Glutamatergic neuron (in vitro differentiated cells): ENCODE measurements at regions not wholly inside any gene's neighbourhood (a gene's known extent, or its start where the extent isn't known, plus 50 kb on each side); places are given as distances from the start of the nearest gene placed in this dataset.

Experiments used
- DNase-seq: peaks from one replicate; pipeline ENCODE4 v3.0.0; 2022
- H3K27ac Mint-ChIP-seq: one replicate; pipeline ENCODE4 v1.8.0; 2020; ENCODE audit warnings: mild to moderate bottlenecking, mixed read lengths, inconsistent platforms; ENCODE audit not compliant: unreplicated experiment
- H3K27me3 Mint-ChIP-seq: one replicate; pipeline ENCODE4 v1.8.0; 2020; ENCODE audit warnings: mild to moderate bottlenecking, moderate library complexity, mixed read lengths, inconsistent platforms; ENCODE audit not compliant: unreplicated experiment
- H3K36me3 Mint-ChIP-seq: one replicate; pipeline ENCODE4 v1.8.0; 2020; ENCODE audit warnings: mild to moderate bottlenecking, mixed read lengths, inconsistent platforms; ENCODE audit not compliant: unreplicated experiment
- H3K4me1 Mint-ChIP-seq: one replicate; pipeline ENCODE4 v1.8.0; 2020; ENCODE audit warnings: mild to moderate bottlenecking, low read depth, mixed read lengths, inconsistent platforms; ENCODE audit not compliant: unreplicated experiment
- H3K4me3 Mint-ChIP-seq: one replicate; pipeline ENCODE4 v1.8.0; 2020; ENCODE audit warnings: mild to moderate bottlenecking, mixed read lengths, inconsistent platforms; ENCODE audit not compliant: unreplicated experiment
- H3K9me3 Mint-ChIP-seq: one replicate; pipeline ENCODE4 v1.8.0; 2020; ENCODE audit warnings: mild to moderate bottlenecking, moderate library complexity, mixed read lengths, inconsistent platforms; ENCODE audit not compliant: unreplicated experiment
- TF ChIP-seq, protein P1 (sequence below): fragments of 200-600 bp; sonication (generic); IDR thresholded peaks from one replicate; pipeline ENCODE4 v1.5.0; 2021; ENCODE audit not compliant: partially characterized antibody, unreplicated experiment

DNA sequence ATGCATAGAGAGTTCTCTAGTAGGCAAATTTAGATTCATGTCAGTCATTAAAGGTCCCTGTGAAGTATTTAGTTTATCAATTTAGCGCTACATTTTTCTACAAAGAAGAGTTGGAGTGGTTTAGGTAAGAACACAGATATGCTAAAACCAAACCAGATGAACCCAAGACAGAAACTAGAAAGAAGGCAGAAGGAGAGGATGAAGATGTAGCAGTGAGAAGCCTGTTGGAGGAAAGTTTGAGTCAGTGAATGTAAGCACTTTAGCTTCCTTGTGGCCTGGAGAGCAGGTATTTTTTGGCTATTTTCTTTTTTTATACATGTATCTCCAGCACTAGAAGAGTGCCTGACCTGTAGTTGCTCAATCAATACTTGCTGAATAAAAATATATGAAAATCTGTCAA, 223.7 kb downstream of the KCNRG start:
- Mint-ChIP-seq H3K9me3 (no peaks in the 10 kb centered on the region), H3K36me3 (no peaks in the 10 kb centered on the region), H3K4me1 (no peaks in the 10 kb centered on the region), H3K27me3 (no peaks in the 10 kb centered on the region), H3K4me3 (no peak overlapping the region), H3K27ac (no peak overlapping the region)
- no peak for DNase-seq
- TF ChIP-seq, protein P1, sequence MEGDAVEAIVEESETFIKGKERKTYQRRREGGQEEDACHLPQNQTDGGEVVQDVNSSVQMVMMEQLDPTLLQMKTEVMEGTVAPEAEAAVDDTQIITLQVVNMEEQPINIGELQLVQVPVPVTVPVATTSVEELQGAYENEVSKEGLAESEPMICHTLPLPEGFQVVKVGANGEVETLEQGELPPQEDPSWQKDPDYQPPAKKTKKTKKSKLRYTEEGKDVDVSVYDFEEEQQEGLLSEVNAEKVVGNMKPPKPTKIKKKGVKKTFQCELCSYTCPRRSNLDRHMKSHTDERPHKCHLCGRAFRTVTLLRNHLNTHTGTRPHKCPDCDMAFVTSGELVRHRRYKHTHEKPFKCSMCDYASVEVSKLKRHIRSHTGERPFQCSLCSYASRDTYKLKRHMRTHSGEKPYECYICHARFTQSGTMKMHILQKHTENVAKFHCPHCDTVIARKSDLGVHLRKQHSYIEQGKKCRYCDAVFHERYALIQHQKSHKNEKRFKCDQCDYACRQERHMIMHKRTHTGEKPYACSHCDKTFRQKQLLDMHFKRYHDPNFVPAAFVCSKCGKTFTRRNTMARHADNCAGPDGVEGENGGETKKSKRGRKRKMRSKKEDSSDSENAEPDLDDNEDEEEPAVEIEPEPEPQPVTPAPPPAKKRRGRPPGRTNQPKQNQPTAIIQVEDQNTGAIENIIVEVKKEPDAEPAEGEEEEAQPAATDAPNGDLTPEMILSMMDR = no peak

DNA sequence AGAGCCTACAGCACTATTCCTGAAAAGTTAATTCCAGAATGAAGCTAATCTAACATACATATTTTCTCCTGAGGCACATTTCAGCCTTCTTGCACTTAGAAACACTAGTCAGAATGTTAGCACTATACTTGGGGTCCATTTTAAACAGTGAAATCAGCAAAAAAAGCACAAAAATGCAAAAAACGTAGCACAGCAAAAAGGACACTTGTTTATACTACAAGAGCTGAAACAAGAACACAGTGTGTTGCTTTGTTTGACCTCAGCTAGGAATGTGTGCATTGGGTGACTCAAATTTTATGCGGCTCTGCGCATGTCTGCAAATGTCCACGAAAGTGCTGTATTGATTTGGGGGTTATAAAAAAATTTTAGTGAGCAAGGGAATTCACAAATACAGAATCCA, 226.2 kb downstream of the KCNRG start:
- H3K4me3 Mint-ChIP-seq = no peak overlapping the region
- no peak for DNase-seq
- no peaks in the 10 kb centered on the region for H3K9me3 Mint-ChIP-seq
- H3K27me3 Mint-ChIP-seq = no peaks in the 10 kb centered on the region
- no peaks in the 10 kb centered on the region for H3K36me3 Mint-ChIP-seq
- no peak overlapping the region for H3K27ac Mint-ChIP-seq
- TF ChIP-seq, protein P1 = no peak
- no peaks in the 10 kb centered on the region for H3K4me1 Mint-ChIP-seq

DNA sequence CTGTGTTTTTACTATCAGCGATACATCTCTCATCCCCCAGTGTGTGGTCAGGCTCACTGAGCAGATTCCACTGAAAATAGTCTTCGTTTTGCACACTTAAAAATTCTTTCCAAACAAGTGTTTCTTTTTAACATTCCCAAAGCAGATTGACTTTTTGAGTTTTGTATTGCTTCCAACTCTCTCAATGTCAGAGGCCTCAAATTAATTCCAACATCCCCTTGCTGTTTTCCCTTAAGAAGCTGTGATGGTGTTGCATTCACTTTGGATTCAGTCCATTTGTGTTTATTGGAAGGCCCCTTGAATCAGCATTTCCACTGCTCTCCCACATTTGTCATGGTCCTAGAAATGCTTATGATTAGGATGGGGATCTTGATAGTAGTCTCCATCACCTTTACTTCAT, 228.7 kb downstream of the KCNRG start:
- no peaks in the 10 kb centered on the region for H3K27me3 Mint-ChIP-seq
- no peak overlapping the region for H3K4me3 Mint-ChIP-seq
- H3K27ac Mint-ChIP-seq = no peak overlapping the region
- no peak for DNase-seq
- H3K36me3 Mint-ChIP-seq = no peaks in the 10 kb centered on the region
- no peaks in the 10 kb centered on the region for H3K4me1 Mint-ChIP-seq
- TF ChIP-seq, protein P1 = no peak
- H3K9me3 Mint-ChIP-seq = no peaks in the 10 kb centered on the region

DNA sequence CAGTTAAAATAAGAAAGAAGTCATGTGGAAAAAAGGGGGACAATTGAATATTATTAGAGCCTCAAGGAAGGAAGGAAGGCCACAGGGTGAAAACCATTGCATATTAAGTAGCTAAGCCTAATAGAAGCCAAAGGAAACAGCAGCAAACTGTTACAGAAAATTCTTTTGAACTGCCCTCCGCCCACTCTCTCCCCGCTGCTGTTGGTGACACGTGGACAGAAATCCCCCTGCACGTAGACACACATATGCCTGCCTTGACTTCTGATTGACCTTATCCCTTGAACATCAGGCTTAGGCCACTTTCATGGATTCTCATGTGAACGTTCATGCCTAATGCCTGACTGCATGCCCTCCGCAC, 229.1 kb downstream of the KCNRG start:
- Mint-ChIP-seq H3K4me3 (no peak overlapping the region), H3K9me3 (no peaks in the 10 kb centered on the region), H3K36me3 (no peaks in the 10 kb centered on the region), H3K27ac (no peak overlapping the region), H3K4me1 (no peaks in the 10 kb centered on the region), H3K27me3 (no peaks in the 10 kb centered on the region)
- TF ChIP-seq, protein P1 = no peak
- no peak for DNase-seq

DNA sequence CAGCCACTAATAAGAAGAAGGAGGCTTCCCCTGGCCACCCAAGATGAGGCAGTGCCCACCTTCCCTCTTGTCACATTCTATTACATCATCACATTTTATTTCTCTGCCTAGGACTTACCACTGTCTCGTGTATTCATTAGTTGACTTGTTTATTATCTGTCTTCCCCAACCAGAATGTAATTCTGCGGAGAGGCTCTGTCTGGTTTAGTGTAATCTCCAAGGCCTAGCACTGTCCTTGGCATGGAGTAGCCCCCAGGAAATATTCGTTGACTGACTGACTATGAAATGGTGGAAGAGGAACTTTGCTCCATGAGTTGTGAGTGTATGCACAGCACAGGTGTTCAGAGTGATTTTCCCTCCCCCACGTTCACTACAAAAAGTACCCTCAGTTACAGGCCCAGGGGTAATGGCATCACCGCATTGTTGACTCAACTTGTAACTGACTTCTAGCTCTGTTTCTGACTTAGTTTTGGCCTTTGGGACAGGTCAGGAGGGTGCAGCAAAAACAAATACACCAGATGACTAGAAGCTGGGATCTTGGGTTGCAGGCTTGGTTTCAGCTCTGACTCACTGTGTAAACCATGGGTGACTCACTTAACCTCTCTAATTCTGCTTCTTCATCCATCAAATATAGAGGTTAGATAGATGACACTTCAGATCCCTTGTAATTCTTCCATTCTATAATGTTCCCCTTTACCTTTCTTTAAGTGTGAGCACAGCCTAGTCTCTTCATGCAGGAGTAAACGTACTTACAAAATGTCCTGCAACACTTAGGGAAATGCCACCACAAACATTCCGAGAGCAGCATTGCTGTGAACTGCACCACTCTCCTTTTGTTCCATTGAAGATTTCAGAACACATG, 229.7 kb downstream of the KCNRG start:
- Mint-ChIP-seq H3K9me3 (no peaks in the 10 kb centered on the region), H3K27me3 (no peaks in the 10 kb centered on the region), H3K27ac (no peak overlapping the region), H3K4me1 (no peaks in the 10 kb centered on the region), H3K36me3 (no peaks in the 10 kb centered on the region), H3K4me3 (no peak overlapping the region)
- DNase-seq = no peak
- TF ChIP-seq, protein P1 = no peak
